Fibroblast of lung (primary cell): ENCODE measurements at regions not wholly inside any gene's neighbourhood (a gene's known extent, or its start where the extent isn't known, plus 50 kb on each side); places are given as distances from the start of the nearest gene placed in this dataset.

ENCODE experiments used
- EZH2 ChIP-seq: IDR thresholded peaks from 2 replicates; pipeline ENCODE4 v1.5.1; 2012; ENCODE audit warnings: low read length, control low read depth, mild to moderate bottlenecking; ENCODE audit errors: missing control alignments
- TF ChIP-seq, protein P1 (sequence below), 2 donors: IDR thresholded peaks in 1 of 2; conservative IDR thresholded peaks in 1 of 2; 1 replicate in 1 of 2; 2 replicates in 1 of 2; pipeline ENCODE4 v1.5.1; 2011 to 2012; ENCODE audit warnings: low read length in 2 of 2, control low read depth in 1 of 2, inconsistent platforms in 1 of 2, low read depth in 1 of 2, mild to moderate bottlenecking in 1 of 2

GRCh38 chr3:137582484-137582883 lies 181.6 kb upstream of the SOX14 start:
- TF ChIP-seq, protein P1, sequence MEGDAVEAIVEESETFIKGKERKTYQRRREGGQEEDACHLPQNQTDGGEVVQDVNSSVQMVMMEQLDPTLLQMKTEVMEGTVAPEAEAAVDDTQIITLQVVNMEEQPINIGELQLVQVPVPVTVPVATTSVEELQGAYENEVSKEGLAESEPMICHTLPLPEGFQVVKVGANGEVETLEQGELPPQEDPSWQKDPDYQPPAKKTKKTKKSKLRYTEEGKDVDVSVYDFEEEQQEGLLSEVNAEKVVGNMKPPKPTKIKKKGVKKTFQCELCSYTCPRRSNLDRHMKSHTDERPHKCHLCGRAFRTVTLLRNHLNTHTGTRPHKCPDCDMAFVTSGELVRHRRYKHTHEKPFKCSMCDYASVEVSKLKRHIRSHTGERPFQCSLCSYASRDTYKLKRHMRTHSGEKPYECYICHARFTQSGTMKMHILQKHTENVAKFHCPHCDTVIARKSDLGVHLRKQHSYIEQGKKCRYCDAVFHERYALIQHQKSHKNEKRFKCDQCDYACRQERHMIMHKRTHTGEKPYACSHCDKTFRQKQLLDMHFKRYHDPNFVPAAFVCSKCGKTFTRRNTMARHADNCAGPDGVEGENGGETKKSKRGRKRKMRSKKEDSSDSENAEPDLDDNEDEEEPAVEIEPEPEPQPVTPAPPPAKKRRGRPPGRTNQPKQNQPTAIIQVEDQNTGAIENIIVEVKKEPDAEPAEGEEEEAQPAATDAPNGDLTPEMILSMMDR (conservative IDR thresholded peaks at IDR 0.05 in 1 of 2, IDR thresholded peaks at IDR 0.05 in 1 of 2; ENCODE audit: low read depth in 1 of 2, low read length in 2 of 2), result no peak
- no peak for TF ChIP-seq EZH2
